Gastrocnemius medialis (tissue), 4 donors: ENCODE measurements at regions not wholly inside any gene's neighbourhood (a gene's known extent, or its start where the extent isn't known, plus 50 kb on each side); places are given as distances from the start of the nearest gene placed in this dataset.

Experiments
- ATAC-seq, 2 donors: fragments of 150-250 bp; one replicate each; pipeline ENCODE4 v1.9.1; 2016
- DNase-seq, 2 donors: peaks; one replicate each; pipeline ENCODE4 v3.0.0-alpha.2; 2019
- H3K27ac ChIP-seq, 4 donors: fragments of 200-600 bp; sonication (generic); 1 replicate in 1 of 4; 2 replicates in 3 of 4; pipeline ENCODE4 v1.5.1; 2016 to 2018; ENCODE audit warnings: mild to moderate bottlenecking in 2 of 4, moderate library complexity in 1 of 4
- H3K27me3 ChIP-seq, 3 donors: fragments of 200-600 bp; sonication (generic) in 2 of 3; 1 replicate in 1 of 3; 2 replicates in 2 of 3; pipeline versions ENCODE4 v1.5.1 to v1.6.0; 2016 to 2019; ENCODE audit warnings: mild to moderate bottlenecking in 1 of 3, moderate library complexity in 1 of 3
- H3K36me3 ChIP-seq, 2 donors: fragments of 200-600 bp; sonication (generic) in 1 of 2; one replicate each; pipeline ENCODE4 v1.5.1; 2017 to 2018
- H3K4me1 ChIP-seq, 2 donors: fragments of 200-600 bp; sonication (generic) in 1 of 2; one replicate each; pipeline ENCODE4 v1.5.1; 2016 to 2017; ENCODE audit warnings: mild to moderate bottlenecking in 2 of 2
- H3K4me3 ChIP-seq, 4 donors: fragments of 200-600 bp; sonication (generic) in 3 of 4; 1 replicate in 1 of 4; 2 replicates in 3 of 4; pipeline ENCODE4 v1.5.1; 2016 to 2019; ENCODE audit warnings: mild to moderate bottlenecking in 2 of 4
- H3K9me3 ChIP-seq, 3 donors: fragments of 200-600 bp; sonication (generic) in 2 of 3; 1 replicate in 1 of 3; 2 replicates in 2 of 3; pipeline ENCODE4 v1.5.1; 2016 to 2019
- CTCF ChIP-seq, 5 experiments: fragments of 450-650 bp in 3 of 5; fragments of 200-600 bp in 2 of 5; sonication (generic) in 2 of 5; IDR thresholded peaks in 4 of 5; conservative IDR thresholded peaks in 1 of 5; 1 replicate in 4 of 5; 2 replicates in 1 of 5; pipeline ENCODE4 v1.5.1; 2016 to 2019; ENCODE audit warnings: antibody characterized with exemption in 5 of 5, mild to moderate bottlenecking in 3 of 5, moderate library complexity in 3 of 5
- POLR2A ChIP-seq, 2 donors: fragments of 450-650 bp; IDR thresholded peaks; one replicate each; pipeline ENCODE4 v1.6.1; 2017; ENCODE audit warnings: antibody characterized with exemption in 2 of 2, mild to moderate bottlenecking in 2 of 2, moderate library complexity in 2 of 2
- in situ Hi-C, 4 donors: fragments of 200-750 bp; cut with MboI; loops; one replicate each; pipeline versions ENCODE4 v1.15.0 to v1.8.0; 2017; ENCODE audit warnings: low sequenced_read_pairs in 4 of 4
- intact Hi-C: fragments of 100-400 bp; cut with DNase I; formaldehyde crosslinking; loops from one replicate; pipeline ENCODE4 v1.15.1; 2023; ENCODE audit warnings: low total_unique reads

GRCh38 chr10:57222129-57222528, 861.1 kb upstream of the ZWINT start:
- intact Hi-C loops: no loop called here

GRCh38 chr10:57221674-57222073, 860.6 kb upstream of the ZWINT start:
- ATAC-seq (no peak), DNase-seq (no peak)
- Histone ChIP-seq H3K4me3 (no peak overlapping the region), H3K4me1 (no peaks in the 10 kb centered on the region), H3K9me3 (no peaks in the 10 kb centered on the region), H3K27ac (no peak overlapping the region), H3K36me3 (no peaks in the 10 kb centered on the region), H3K27me3 (no peaks in the 10 kb centered on the region)
- intact Hi-C loops (no loop called here), in situ Hi-C loops (no loop called here)
- TF ChIP-seq POLR2A (IDR thresholded peaks at IDR 0.05): no peak
- no peak for TF ChIP-seq CTCF (IDR thresholded peaks at IDR 0.05 in 4 of 5, conservative IDR thresholded peaks at IDR 0.05 in 1 of 5)

More at GRCh38 chr10:57222129-57222528, 861.1 kb upstream of the ZWINT start:
- no peaks in the 10 kb centered on the region for H3K27me3 ChIP-seq
- no peaks in the 10 kb centered on the region for H3K4me1 ChIP-seq
- TF ChIP-seq CTCF (IDR thresholded peaks at IDR 0.05 in 4 of 5, conservative IDR thresholded peaks at IDR 0.05 in 1 of 5) (no peak), POLR2A (IDR thresholded peaks at IDR 0.05) (no peak)
- in situ Hi-C loops: no loop called here
- DNase-seq: no peak
- ATAC-seq: no peak
- no peak overlapping the region for H3K4me3 ChIP-seq
- no peaks in the 10 kb centered on the region for H3K9me3 ChIP-seq
- no peak overlapping the region for H3K27ac ChIP-seq
- H3K36me3 ChIP-seq: no peaks in the 10 kb centered on the region

GRCh38 chr10:57218382-57218781, 857.3 kb upstream of the ZWINT start:
- intact Hi-C loops: no loop called here
- Histone ChIP-seq H3K4me1 (no peaks in the 10 kb centered on the region), H3K9me3 (no peaks in the 10 kb centered on the region), H3K27ac (no peak overlapping the region), H3K27me3 (no peaks in the 10 kb centered on the region), H3K36me3 (no peaks in the 10 kb centered on the region), H3K4me3 (no peak overlapping the region)
- ATAC-seq (no peak), DNase-seq (no peak)
- no peak for TF ChIP-seq POLR2A (IDR thresholded peaks at IDR 0.05)
- no peak for TF ChIP-seq CTCF (IDR thresholded peaks at IDR 0.05 in 4 of 5, conservative IDR thresholded peaks at IDR 0.05 in 1 of 5)
- in situ Hi-C loops: no loop called here

- DNase-seq (no peak), ATAC-seq (no peak)
- Histone ChIP-seq H3K27me3 (no peaks in the 10 kb centered on the region), H3K4me3 (no peak overlapping the region), H3K27ac (no peak overlapping the region), H3K4me1 (no peaks in the 10 kb centered on the region), H3K9me3 (no peaks in the 10 kb centered on the region), H3K36me3 (no peaks in the 10 kb centered on the region)
- in situ Hi-C loops: no loop called here
- no peak for TF ChIP-seq POLR2A (IDR thresholded peaks at IDR 0.05)
- no peak for TF ChIP-seq CTCF (IDR thresholded peaks at IDR 0.05 in 4 of 5, conservative IDR thresholded peaks at IDR 0.05 in 1 of 5)
- intact Hi-C loops: no loop called here
Measured at GRCh38 chr10:57202356-57202755, 841.3 kb upstream of the ZWINT start.

GRCh38 chr10:57188846-57189245, 827.8 kb upstream of the ZWINT start:
- in situ Hi-C loops: no loop called here
- intact Hi-C loops: no loop called here
- ATAC-seq: no peak
- no peaks in the 10 kb centered on the region for H3K4me1 ChIP-seq
- H3K27ac ChIP-seq: no peak overlapping the region
- H3K27me3 ChIP-seq: no peaks in the 10 kb centered on the region
- no peak for TF ChIP-seq CTCF (IDR thresholded peaks at IDR 0.05 in 4 of 5, conservative IDR thresholded peaks at IDR 0.05 in 1 of 5)
- no peak for TF ChIP-seq POLR2A (IDR thresholded peaks at IDR 0.05)
- H3K36me3 ChIP-seq: no peaks in the 10 kb centered on the region
- no peak for DNase-seq
- no peak overlapping the region for H3K4me3 ChIP-seq
- H3K9me3 ChIP-seq: no peaks in the 10 kb centered on the region
